HCEC 1CT (cell line): ENCODE measurements at regions not wholly inside any gene's neighbourhood (a gene's known extent, or its start where the extent isn't known, plus 50 kb on each side); places are given as distances from the start of the nearest gene placed in this dataset.

Source experiments
- DNase-seq: peaks from one replicate; pipeline ENCODE4 v3.0.0-alpha.2; 2017

DNA sequence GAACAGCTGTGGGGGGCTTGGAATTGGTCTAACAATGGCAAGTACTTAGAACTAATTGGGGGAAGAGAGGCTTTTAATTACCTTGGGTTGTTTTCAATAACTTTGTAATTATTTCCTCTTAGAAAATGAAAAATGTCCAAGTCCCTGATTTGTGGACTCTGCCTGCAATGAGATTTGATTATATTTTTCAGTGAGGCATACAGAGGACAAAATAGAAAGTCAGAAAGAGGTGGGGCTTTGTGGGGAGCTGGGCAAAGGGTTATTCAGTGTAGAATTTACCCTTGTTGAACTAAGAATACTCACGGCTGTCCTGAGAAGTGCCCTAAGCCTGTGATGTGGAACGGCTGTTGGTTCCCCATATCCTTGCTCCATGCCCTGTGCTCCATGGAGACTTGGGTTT, 153.0 kb downstream of the ICE1 start:
- DNase-seq = no peak

DNA sequence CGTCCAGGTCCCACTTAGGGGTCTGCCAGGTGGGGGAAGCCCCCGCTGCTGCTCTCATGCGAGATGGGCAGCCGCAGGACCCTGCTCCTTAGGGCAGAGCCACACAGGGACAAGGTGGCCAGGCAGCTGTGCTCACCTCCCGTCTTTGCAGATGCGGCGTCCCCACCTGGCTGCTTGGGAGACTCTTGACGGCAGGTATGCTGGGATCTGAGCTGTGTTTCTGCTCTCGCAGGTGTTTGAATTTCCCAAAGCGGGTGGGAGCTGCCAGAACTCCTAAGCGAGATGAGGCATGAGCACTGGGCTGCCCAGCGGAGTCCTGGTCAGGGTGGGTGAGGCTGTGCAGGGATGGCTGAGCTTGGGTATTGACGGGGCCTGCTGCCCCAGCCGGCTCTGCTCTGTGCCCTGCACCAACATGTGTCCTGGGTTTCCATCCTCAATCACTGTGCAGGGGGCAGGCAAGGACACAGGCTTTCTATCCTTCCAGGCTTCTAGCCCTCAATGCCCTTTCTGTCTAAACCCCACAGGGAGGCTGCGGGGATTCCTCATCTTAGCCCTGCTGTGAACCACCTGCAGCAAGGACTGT, 151.4 kb downstream of the ICE1 start:
- DNase-seq = no peak

DNA sequence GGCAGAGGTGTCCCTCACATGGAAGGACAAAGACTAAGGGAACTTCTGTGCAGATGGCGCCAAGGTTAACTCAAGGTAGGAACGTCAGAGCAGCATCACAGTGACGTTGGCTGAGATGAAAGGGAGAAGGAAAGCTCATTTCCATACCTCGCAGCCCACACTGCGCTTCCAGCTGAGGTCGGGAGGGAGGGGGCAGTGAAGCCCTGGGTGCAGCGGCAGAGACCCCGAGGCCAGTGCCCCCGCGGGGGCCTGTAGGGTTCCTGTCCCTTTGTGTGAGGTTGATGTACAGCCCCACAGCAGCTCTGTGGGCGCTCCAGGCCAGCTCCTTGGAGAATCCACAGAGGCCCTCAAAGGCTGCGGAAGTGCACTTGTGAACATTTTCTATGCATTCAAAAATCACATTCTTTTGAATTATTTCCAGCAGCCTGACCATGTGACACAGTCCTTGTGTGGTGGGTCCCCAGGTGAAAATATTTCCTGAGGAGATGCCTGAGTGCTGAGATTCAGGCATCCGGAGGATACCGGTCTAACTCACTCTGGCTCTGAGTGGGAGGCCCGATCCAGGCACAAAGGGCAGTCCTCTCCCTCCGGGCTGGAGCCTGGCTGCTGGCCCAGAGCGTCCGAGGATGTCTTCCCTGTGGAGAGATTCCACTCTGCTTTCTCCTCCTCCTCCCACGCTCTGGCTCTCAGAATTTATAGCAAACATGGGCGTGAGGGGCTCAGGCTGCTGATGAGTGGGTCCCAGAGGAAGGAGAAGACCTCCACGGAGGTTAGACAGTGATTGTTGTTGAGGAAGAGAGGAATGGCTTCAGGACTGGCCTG, 150.7 kb downstream of the ICE1 start:
- no peak for DNase-seq

DNA sequence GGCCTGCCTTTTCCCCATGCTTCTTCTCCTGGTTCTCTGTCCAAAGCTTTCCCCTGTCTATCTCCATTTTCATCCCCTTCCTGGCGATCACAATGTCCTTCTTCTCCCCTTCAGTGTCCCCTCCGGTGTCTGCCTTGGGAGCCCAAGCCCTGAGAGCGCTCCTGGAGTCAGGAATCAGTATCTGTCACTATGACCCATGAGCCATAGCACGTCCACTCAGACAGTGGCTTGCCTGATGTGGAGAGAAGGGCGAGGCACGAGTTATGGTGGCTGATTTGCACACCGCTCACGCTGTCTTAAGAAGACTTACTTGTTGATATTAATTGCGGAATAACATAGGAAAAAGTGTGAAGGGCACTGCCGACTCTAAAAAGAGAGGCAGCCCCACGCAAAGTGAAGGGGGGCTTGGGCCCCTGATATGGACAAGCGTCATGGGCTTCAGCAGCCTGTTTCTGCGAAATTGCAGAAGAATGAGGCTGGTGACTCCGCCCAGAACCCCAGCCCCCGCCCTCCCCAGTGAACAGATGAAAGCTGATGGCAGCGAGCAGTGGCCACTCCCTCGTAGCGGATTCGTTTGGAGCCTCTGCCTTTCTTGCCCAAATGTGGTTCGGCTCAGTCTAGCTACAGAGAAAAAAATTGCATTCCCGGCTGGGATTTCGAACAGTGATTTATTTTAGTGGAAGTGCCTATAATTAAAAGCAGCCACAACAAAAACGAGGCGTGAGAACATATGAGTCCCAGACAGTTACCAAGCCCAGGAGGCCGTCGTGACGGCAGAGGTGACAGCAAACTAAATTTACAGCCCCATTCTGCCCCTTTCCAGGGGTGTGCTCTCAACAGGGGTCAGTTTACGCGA, 149.8 kb downstream of the ICE1 start:
- no peak for DNase-seq

DNA sequence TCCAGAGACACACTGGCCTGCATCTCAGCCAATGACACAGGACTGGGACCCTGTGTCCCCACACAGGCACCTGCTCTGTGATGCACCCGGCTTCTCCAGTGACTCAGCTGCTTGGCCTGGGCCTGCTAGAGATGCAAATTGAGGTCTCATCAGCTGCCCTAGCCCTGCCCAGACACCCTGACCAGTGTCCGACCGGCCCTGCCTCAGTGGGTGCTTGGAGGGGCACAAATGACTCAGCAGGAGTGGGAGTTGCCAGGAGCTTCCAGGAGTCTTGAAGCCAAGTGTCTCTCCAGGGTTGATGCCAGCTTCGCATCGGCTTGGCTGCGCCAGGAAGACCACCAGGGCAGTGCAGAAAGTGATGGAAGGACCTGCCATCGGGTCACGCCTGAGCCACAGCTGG, 148.2 kb downstream of the ICE1 start:
- no peak for DNase-seq

DNA sequence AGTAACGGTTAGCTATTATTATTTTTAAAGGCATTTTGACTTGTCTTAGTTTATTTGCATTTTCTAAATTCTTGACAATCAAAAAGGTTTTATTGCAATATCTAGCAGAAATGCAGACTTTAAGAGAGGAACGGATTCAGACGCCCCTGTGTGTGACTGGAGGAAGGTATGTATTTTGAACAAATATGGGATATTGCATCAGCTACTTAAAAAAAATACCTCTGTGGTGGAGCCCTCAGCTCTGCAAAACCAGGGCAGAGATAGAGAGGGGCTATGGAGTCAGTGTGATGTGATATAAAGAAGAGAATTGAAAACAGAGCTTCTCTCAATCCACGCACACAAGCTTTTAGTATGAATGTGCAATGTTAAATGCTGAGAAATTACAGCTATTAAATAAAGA, 142.4 kb downstream of the ICE1 start:
- no peak for DNase-seq

DNA sequence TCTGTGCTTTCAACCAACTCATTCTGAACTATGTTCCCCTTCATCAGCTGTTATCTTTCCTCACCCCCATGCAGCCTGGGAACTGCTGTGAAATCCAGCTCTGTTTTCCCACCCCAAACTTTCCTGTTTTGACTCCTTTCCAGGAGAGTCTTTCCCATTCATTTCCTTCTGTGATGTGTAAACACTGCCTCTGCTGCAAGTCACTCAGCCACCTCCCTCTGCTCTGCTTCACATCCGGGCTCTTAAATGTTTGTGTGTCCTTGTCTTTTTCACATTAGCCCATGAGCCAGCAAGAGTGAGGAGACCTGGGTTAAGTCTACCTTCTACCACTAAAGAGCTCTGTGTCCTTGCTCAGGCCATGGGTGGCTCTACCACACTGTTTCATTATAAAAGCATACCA, 137.5 kb downstream of the ICE1 start:
- no peak for DNase-seq

DNA sequence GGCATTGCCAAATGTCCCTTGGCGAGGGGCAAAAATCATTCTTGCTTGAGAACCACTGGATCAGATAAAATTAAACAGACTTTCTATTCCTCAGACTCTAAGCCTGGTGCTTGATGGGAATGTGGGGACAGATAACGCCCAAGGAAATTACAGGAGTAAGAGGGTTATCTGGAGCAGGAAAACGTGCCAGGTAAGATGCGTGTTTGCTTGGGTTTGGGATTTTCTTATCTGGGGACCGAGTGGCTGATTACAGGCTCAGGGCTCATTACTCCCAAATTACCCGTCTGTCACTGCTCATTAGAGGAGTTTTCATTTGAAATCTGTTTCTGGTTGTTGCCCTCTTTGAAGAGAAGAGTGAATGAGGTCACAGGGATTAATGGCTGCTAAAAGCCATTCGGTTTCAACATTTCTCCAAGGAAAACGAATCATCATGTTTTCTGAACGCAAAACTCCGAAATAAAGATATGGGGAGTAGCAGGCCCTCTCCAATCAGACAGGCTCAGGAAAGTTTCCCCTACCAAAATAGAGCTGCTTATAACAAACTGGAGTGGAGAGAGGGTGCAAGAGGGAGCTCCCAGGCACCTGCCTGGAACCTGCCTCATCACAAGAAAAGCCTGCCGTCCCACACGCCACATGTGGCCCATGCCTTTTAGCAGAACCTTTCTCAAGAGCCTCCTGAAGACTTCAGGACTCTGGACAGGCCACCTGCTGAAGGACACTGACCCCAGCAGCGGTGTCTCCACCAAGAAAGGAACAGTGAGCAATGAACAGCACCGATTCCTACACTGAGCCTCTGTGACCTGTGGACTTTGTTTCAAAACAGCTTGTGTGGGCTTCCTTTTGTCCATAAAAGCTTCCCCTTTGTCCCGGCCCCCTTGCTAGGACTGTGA, 136.4 kb downstream of the ICE1 start:
- DNase-seq = no peak

DNA sequence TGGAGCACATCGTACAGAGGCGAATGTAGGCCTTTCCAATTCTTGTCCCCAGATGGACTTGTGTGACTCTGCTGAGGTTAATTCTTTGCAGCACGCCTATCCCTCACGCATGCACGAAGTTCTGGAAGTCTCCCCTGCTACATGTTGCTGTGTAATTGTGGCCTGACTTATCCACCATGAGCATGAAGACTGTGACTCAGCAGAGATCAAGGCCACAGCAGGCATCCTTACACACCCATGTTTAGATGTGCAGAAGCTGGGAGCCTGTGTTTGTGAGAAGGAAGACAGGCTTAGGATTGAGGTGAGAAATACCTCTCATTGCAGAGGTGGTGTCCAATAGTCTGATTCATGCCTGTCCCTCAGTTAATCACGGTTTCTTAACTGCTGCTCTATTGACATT, 135.6 kb downstream of the ICE1 start:
- DNase-seq = no peak

DNA sequence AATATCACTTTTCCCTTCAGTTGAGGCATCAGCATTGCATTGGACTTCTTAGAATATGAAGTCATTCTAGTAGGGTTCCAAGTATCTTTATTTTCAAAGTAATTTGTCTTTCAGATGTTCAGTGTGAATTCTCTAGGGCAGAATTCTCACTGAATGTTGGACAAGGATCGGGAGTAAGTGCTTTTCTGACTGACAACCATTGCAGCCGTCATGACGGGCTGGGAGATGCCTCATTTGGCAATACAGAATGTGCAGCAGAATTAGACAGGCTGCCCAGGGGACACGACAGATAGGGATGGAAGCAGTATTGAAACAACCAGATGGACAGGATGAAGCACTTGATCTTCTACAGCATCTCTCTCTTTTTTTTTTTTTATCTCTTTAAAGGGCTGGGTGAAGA, 129.0 kb downstream of the ICE1 start:
- DNase-seq = no peak

DNA sequence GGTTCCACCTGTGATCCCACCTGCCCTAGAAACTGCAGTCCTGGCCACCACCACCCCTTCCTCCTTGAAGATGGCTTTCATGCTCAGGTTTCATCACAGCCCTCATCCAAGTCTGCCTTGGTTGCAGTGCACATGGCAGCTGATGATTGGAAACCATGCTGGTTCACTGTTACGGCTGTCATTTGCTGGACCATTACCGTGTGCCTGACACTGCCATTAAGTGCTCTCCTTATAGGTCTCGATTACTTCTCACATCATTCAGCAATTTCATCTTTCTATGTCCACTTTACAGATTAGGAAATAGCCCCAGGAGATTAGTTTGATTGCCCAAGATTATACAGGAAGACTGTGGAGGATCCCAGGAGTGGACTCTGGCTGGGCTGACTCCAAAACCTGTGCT, 123.9 kb downstream of the ICE1 start:
- no peak for DNase-seq

DNA sequence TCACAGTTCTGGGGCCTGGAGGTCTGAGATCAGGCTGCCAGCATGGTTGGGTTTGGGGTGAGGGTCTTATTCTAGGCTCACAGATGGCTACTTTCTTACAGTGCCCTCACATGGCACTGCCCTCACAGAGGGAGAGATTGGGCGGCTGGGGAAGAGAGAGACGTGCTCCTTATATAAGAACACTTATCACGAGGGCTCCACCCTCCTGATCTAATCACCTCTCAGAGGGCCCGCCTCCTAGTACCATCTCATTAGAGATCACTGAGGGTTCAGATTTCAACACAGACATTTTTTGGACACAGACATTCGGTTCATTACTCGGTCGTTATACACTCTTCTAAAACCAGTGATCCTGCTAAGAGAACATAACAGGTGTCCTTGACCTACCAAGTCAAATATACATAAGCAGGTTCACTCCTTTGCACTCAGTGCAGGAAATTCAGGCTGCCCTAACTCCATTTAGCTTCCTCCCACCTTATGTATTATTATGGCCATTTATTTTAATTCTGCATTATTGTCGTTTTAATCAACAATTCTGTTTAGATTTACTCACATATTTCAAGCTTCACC, 121.7 kb downstream of the ICE1 start:
- no peak for DNase-seq

DNA sequence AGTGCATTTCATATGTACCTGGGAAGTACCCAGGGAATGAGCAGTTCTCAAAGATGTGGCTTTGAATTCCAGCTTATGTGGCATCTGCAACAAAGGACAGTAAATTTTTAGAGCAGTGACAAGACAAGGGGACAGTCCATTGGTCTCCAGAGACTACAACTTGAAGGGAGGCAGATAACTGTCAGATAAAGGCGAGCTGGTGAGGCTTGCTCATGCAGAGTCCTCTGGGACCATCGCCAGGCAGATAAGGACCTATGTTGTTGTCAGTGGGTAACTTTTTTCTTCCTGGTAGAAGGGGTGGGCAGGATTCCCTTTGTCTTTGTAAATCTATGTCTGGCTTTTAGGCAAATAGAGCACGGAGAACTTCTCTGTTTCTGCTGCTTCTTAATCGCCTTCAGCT, 120.2 kb downstream of the ICE1 start:
- no peak for DNase-seq

DNA sequence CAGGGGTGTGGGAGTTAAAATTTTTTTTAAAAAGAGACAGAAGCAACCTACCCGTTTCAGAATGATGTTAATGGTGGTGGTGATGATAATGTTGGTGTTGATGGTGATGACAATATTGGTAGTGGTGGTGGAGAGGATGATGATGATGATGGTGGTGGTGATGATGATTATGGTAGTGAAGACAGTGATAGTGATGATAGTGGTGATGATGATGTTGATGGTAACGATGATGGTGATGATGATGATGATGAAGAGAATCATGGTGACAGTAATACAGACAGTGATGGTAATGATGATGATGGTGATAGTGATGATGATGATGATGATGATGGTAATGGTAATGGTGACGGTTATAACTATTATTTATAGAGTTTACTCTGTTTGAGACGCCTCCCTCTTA, 117.6 kb downstream of the ICE1 start:
- DNase-seq = no peak
